Right ventricle myocardium inferior (tissue), 1 donor: ENCODE measurements at regions not wholly inside any gene's neighbourhood (a gene's known extent, or its start where the extent isn't known, plus 50 kb on each side); places are given as distances from the start of the nearest gene placed in this dataset.
"Not testable (repeated sequence)": the region's sequence is repeated elsewhere in the genome, so short reads cannot be mapped to it uniquely, and the experiment has no call there.

Source experiments
- ATAC-seq: fragments of 200-7000 bp; cut with Tn5 transposase; one replicate; pipeline ENCODE4 v1.9.1; 2020; ENCODE audit warnings: mild to moderate bottlenecking, moderate library complexity
- DNase-seq: peaks from one replicate; pipeline ENCODE4 v3.0.0; 2021; ENCODE audit errors: missing footprints
- intact Hi-C: fragments of 100-400 bp; cut with DNase I; formaldehyde crosslinking; loops from one replicate; pipeline ENCODE4 v1.11.0; 2022
- donor health status: DM: no; HTN: yes; CAD: no; lungs with severe emphysema.

- ATAC-seq, intact Hi-C loops, DNase-seq: not testable (repeated sequence)
These were observed 258.7 kb upstream of the KCND2 start for GRCh38 chr7:120014301-120014700.

- intact Hi-C loops, result no loop called here
- DNase-seq (no peak), ATAC-seq (no peak)
These were observed 258.0 kb upstream of the KCND2 start for GRCh38 chr7:120014925-120015465.

GRCh38 chr7:120021085-120021484, 251.9 kb upstream of the KCND2 start:
- intact Hi-C loops, result no loop called here
- DNase-seq (no peak), ATAC-seq (no peak)

- no peak for DNase-seq
- intact Hi-C loops, result no loop called here
- ATAC-seq, result no peak
These were observed 249.3 kb upstream of the KCND2 start for GRCh38 chr7:120023494-120024167.

- ATAC-seq (no peak), DNase-seq (no peak)
- intact Hi-C loops, result no loop called here
These were observed 244.3 kb upstream of the KCND2 start for GRCh38 chr7:120028636-120029035.

GRCh38 chr7:120030876-120031275, 242.1 kb upstream of the KCND2 start:
- no peak for DNase-seq
- intact Hi-C loops, result no loop called here
- ATAC-seq, result no peak

GRCh38 chr7:120033114-120033513, 239.9 kb upstream of the KCND2 start:
- intact Hi-C loops, result no loop called here

GRCh38 chr7:120039138-120039537, 233.8 kb upstream of the KCND2 start:
- intact Hi-C loops, result no loop called here
- DNase-seq, result no peak
- no peak for ATAC-seq

More at GRCh38 chr7:120033114-120033513, 239.9 kb upstream of the KCND2 start:
- no peak for DNase-seq
- ATAC-seq, result no peak

- intact Hi-C loops, result no loop called here
- ATAC-seq (no peak), DNase-seq (no peak)
These were observed 231.2 kb upstream of the KCND2 start for GRCh38 chr7:120041798-120042197.

GRCh38 chr7:120043250-120043649, 229.7 kb upstream of the KCND2 start:
- intact Hi-C loops, result no loop called here
- DNase-seq, result no peak
- no peak for ATAC-seq

GRCh38 chr7:120052884-120053382, 220.0 kb upstream of the KCND2 start:
- DNase-seq (peak; percentile 65), ATAC-seq (peak; percentile 95)
- intact Hi-C loops, result no loop called here

GRCh38 chr7:120053390-120053961, 219.5 kb upstream of the KCND2 start:
- DNase-seq (no peak), ATAC-seq (peak; percentile 82)
- intact Hi-C loops, result no loop called here

GRCh38 chr7:120054376-120055100, 218.4 kb upstream of the KCND2 start:
- ATAC-seq, result no peak
- intact Hi-C loops, result no loop called here
- DNase-seq, result no peak

GRCh38 chr7:120055300-120055699, 217.7 kb upstream of the KCND2 start:
- intact Hi-C loops, result no loop called here
- DNase-seq, result no peak
- no peak for ATAC-seq

GRCh38 chr7:120056227-120056626, 216.7 kb upstream of the KCND2 start:
- DNase-seq (no peak), ATAC-seq (no peak)
- intact Hi-C loops, result no loop called here

GRCh38 chr7:120059641-120060040, 213.3 kb upstream of the KCND2 start:
- ATAC-seq (no peak), DNase-seq (no peak)
- intact Hi-C loops, result no loop called here

GRCh38 chr7:120060281-120060680, 212.7 kb upstream of the KCND2 start:
- intact Hi-C loops, result no loop called here
- ATAC-seq (no peak), DNase-seq (no peak)

- ATAC-seq, result no peak
- intact Hi-C loops, result no loop called here
- DNase-seq, result no peak
These were observed 212.1 kb upstream of the KCND2 start for GRCh38 chr7:120060875-120061274.

- DNase-seq (no peak), ATAC-seq (no peak)
- intact Hi-C loops, result no loop called here
These were observed 208.4 kb upstream of the KCND2 start for GRCh38 chr7:120064565-120064964.

- DNase-seq, intact Hi-C loops: not testable (repeated sequence)
These were observed 206.1 kb upstream of the KCND2 start for GRCh38 chr7:120066898-120067297.

More at GRCh38 chr7:120066898-120067297, 206.1 kb upstream of the KCND2 start:
- ATAC-seq, result not testable (repeated sequence)
